NT2/D1 (cell line): ENCODE measurements at regions not wholly inside any gene's neighbourhood (a gene's known extent, or its start where the extent isn't known, plus 50 kb on each side); places are given as distances from the start of the nearest gene placed in this dataset.

Experiments used
- SUZ12 ChIP-seq: IDR thresholded peaks from 2 replicates; pipeline ENCODE4 v1.6.1; 2011; ENCODE audit not compliant: insufficient read length, insufficient read depth; ENCODE audit errors: extremely low read depth
- YY1 ChIP-seq: IDR thresholded peaks from 2 replicates; pipeline ENCODE4 v1.6.1; 2011; ENCODE audit not compliant: insufficient read length, insufficient read depth

DNA sequence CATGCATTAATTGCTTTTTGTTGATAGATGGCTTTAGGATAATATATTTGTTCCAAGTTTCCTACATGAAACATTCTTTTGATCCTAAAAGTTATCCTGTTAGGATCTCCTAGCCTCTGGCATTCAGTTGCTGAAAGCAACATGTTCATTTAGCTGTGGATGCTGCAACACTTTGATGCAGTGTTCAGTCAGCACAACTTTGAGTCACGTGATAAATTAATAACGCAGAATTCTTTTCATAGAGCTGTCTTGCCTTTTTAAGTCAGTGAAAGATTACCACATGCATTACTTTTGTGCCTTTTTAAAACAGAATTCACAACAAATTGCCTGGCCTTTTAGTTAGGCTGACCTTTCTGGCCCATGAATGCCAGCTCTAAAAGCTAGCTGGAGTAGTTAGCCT is 1467.9 kb upstream of the ZEB2 start:
- no peak for TF ChIP-seq SUZ12
- TF ChIP-seq YY1: no peak
